Gastroesophageal sphincter (tissue), 3 donors: ENCODE measurements at regions not wholly inside any gene's neighbourhood (a gene's known extent, or its start where the extent isn't known, plus 50 kb on each side); places are given as distances from the start of the nearest gene placed in this dataset.

Experiments used
- POLR2A ChIP-seq, 2 donors: fragments of 450-650 bp; IDR thresholded peaks; one replicate each; pipeline ENCODE4 v1.6.1; 2017; ENCODE audit warnings: antibody characterized with exemption in 2 of 2, mild to moderate bottlenecking in 2 of 2, moderate library complexity in 1 of 2
- TF ChIP-seq, protein P1 (sequence below), 4 experiments: fragments of 200-600 bp in 2 of 4; fragments of 450-650 bp in 2 of 4; sonication (generic) in 1 of 4; IDR thresholded peaks; one replicate each; pipeline ENCODE4 v1.5.1; 2017 to 2019; ENCODE audit warnings: antibody characterized with exemption in 4 of 4, mild to moderate bottlenecking in 2 of 4, moderate library complexity in 2 of 4

DNA sequence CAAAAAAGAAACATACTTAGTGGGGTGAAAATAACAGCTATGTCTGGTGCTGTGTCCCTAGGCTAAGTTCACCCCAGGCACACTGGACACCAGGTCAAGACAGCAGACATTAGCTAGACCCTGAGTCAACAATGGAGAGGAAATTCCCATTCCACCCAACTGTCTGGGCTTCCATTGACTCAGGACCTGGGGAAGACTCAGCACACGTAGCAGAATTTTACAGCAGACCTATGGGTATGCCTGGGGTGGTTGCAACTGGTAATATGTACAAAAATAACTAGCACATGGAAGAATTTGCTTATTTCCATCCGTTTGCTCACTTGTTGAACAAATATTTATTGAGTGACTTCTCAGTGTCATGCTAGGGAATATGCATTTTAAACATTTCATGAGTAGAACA lies 117.0 kb downstream of the GAS1 start:
- TF ChIP-seq, protein P1, sequence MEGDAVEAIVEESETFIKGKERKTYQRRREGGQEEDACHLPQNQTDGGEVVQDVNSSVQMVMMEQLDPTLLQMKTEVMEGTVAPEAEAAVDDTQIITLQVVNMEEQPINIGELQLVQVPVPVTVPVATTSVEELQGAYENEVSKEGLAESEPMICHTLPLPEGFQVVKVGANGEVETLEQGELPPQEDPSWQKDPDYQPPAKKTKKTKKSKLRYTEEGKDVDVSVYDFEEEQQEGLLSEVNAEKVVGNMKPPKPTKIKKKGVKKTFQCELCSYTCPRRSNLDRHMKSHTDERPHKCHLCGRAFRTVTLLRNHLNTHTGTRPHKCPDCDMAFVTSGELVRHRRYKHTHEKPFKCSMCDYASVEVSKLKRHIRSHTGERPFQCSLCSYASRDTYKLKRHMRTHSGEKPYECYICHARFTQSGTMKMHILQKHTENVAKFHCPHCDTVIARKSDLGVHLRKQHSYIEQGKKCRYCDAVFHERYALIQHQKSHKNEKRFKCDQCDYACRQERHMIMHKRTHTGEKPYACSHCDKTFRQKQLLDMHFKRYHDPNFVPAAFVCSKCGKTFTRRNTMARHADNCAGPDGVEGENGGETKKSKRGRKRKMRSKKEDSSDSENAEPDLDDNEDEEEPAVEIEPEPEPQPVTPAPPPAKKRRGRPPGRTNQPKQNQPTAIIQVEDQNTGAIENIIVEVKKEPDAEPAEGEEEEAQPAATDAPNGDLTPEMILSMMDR (IDR thresholded peaks at IDR 0.05): no peak
- TF ChIP-seq POLR2A (IDR thresholded peaks at IDR 0.05): no peak
